ENCODE measurements at regions not wholly inside any gene's neighbourhood (a gene's known extent, or its start where the extent isn't known, plus 50 kb on each side); places are given as distances from the start of the nearest gene placed in this dataset.
"Not testable (repeated sequence)": the region's sequence is repeated elsewhere in the genome, so short reads cannot be mapped to it uniquely, and the experiment has no call there.

- DNase-seq (ENCODE audit: low read depth in 1 of 2, low spot score in 1 of 2): no peak
Measured at GRCh38 chr3:110307065-110307809, 764.4 kb upstream of the NECTIN3 start.

GRCh38 chr3:110311541-110311940, 760.1 kb upstream of the NECTIN3 start:
- DNase-seq (ENCODE audit: low read depth in 1 of 2, low spot score in 1 of 2): no peak

GRCh38 chr3:110314512-110315114, 757.0 kb upstream of the NECTIN3 start:
- DNase-seq (ENCODE audit: low read depth in 1 of 2, low spot score in 1 of 2): peak; percentile 1 to 48

- no peak for DNase-seq (ENCODE audit: low read depth in 1 of 2, low spot score in 1 of 2)
Measured at GRCh38 chr3:110318108-110318507, 753.5 kb upstream of the NECTIN3 start.

GRCh38 chr3:110323349-110323748, 748.3 kb upstream of the NECTIN3 start:
- DNase-seq (ENCODE audit: low read depth in 1 of 2, low spot score in 1 of 2): no peak

DNA sequence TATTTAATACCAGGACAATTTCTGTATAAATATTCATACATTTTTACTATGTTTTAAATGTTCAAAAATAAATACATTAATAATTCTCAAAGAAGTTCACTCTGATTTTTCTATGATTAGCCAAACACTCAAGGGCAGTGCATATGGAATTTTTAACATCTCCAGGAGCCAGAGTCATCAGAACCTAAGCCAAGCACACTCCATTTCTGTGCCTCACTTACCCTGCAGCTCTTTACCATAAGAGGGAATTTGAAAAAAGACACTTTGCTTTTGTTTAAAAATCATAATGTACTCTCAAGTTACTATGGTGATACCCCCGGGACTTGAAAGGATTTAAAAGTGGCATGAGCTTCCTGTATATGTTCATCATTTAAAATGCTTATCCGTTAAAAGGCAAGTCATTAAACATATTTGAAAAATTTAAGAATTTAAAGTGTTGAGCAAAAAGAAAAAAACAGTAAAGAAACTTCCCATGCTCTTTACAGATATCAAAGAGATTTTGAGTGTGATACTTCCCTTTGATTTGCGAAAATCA, 747.4 kb upstream of the NECTIN3 start:
- DNase-seq (ENCODE audit: low read depth in 1 of 2, low spot score in 1 of 2): no peak

DNA sequence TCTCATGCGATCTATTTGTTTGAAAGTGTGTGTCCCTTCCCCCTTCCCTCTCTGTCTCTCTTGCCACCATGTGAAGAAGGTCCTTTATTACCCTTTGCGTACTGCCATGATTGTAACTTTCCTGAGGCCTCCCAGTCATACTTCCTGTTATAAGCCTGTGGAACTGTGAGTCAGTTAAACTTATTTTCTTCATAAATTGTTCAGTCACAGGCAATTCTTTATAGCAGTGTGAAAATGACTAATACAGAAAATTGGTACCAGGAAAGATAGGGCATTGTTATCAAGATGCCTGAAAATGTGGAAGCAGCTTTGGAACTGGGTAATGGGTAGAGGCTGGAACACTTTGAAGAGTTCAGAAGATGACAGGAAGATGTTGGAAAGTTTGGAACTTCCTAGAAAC, 743.7 kb upstream of the NECTIN3 start:
- DNase-seq (ENCODE audit: low read depth in 1 of 2, low spot score in 1 of 2): no peak

- not testable (repeated sequence) for DNase-seq (ENCODE audit: low read depth in 1 of 2, low spot score in 1 of 2)
Measured at GRCh38 chr3:110331562-110331961, 740.1 kb upstream of the NECTIN3 start.

GRCh38 chr3:110332629-110333028, 739.0 kb upstream of the NECTIN3 start:
- DNase-seq (ENCODE audit: low read depth in 1 of 2, low spot score in 1 of 2): no peak

DNA sequence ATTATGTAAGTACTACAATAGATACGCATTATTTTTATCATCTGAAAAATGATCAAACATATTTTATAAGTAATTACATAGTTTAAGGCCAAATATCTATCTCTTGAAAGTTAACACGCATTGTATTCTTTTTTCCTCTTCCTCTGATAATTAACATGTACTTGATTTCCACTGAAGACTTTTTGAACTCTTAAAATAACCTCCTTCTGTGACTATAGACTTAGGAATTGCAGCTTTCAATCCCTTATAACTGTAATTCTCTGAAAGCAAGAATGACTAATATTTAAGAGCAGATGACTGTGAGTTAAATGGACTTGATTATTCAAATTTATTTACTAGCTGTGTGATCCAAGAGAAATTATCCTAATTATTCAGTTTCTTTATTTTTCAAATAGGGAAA, 730.6 kb upstream of the NECTIN3 start:
- no peak for DNase-seq (ENCODE audit: low read depth in 1 of 2, low spot score in 1 of 2)

- no peak for DNase-seq (ENCODE audit: low read depth in 1 of 2, low spot score in 1 of 2)
Measured at GRCh38 chr3:110343376-110343775, 728.2 kb upstream of the NECTIN3 start.

DNA sequence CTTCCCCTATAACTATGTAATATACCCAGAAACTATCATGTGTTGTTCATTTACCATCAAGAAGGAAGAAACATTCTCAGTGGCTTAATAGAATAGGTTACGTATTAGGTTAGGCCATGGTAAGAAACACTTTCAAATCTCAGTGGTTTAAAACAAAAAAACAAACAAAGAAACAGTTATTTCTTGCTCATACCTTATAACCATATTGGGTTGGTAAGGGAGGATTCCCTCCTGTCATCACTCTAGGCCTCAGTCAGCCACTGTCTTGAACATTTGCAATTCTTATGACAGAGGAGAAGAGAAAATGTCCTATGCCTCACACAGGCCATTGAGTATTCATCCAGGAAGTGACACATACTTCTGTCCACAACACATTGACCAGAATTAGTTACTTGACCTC, 727.7 kb upstream of the NECTIN3 start:
- no peak for DNase-seq (ENCODE audit: low read depth in 1 of 2, low spot score in 1 of 2)

GRCh38 chr3:110344487-110344886, 727.1 kb upstream of the NECTIN3 start:
- DNase-seq (ENCODE audit: low read depth in 1 of 2, low spot score in 1 of 2): no peak

- DNase-seq (ENCODE audit: low read depth in 1 of 2, low spot score in 1 of 2): no peak
Measured at GRCh38 chr3:110344897-110345767, 726.5 kb upstream of the NECTIN3 start.

DNA sequence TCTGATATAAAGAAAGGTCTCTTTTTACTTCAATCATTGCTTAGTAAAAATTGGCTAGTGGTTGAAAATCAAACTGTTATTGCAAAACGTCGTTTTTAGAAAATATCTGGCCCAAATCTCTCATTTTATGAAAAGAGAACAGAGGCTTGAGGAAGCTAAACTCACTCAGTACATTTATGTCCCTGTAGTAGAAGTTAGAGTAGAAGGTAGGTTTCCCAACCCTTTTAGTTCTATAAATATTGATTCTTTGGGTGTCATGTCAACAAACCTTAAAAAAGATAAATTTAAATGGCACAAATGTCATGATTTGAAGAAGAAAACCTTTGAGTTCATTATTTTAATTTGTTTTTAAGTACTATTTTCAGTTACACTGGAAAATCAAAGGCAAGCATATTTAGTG, 722.3 kb upstream of the NECTIN3 start:
- no peak for DNase-seq (ENCODE audit: low read depth in 1 of 2, low spot score in 1 of 2)

GRCh38 chr3:110352841-110353604, 718.6 kb upstream of the NECTIN3 start:
- no peak for DNase-seq (ENCODE audit: low read depth in 1 of 2, low spot score in 1 of 2)

GRCh38 chr3:110362751-110363150, 708.9 kb upstream of the NECTIN3 start:
- no peak for DNase-seq (ENCODE audit: low read depth in 1 of 2, low spot score in 1 of 2)

DNA sequence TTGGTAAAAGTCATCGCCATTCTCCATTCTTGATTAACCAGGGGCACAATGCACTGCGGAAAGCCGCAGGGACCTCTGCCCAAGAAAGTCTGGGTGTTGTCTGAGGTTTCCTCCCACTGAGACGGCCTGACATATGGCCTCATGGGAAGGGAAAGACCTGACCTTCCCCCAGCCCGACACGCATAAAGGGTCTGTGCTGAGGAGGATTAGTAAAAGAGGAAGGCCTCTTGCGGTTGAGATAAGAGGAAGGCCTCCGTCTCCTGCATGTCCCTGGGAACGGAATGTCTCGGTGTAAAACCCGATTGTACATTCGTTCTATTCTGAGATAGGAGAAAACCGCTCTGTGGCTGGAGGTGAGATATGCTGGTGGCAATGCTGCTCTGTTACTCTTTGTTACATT, 704.3 kb upstream of the NECTIN3 start:
- not testable (repeated sequence) for DNase-seq (ENCODE audit: low read depth in 1 of 2, low spot score in 1 of 2)

DNA sequence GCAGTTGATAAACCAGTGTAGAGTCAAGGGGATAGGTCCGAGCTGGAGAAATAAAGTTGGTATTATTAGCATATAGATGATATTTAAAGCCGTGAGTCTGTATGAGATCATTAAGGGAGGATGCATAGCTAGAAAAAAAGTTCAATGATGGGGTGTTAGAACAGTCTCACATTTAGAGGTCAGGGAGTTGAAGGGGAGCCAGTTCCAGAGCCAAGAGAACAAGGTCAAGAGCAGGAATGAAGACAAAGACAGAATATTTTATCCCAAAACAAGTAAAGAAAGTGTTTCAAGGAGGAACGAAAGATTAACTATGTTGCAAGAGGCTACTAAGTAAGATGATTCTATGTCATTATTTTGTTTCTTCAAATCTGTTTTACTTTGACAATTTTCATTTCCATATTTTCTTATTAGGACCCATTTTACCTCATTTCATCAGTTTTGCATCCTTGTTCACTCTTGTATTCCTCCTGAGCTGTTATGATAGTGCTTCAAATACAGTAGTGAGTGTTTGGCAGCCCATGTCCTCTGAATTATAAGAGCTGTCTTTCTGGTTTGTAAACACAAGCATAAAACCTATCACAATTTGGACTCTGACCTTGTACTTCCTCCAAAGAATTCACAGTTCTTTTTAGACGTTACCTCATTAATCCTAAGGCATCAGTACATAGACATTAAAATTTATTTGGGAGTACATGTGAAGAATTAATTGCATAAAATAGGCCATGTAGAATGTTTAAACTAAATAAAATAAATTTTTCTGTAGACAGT, 695.7 kb upstream of the NECTIN3 start:
- no peak for DNase-seq (ENCODE audit: low read depth in 1 of 2, low spot score in 1 of 2)

GRCh38 chr3:110378481-110378880, 693.1 kb upstream of the NECTIN3 start:
- no peak for DNase-seq (ENCODE audit: low read depth in 1 of 2, low spot score in 1 of 2)

Measured in activated CD4-positive, alpha-beta T cell treated with anti-CD3 and anti-CD28 coated beads, Interleukin-2, amount 50 U/mL, for 24 hours (primary cell).